H1 (cell line): ENCODE measurements at regions not wholly inside any gene's neighbourhood (a gene's known extent, or its start where the extent isn't known, plus 50 kb on each side); places are given as distances from the start of the nearest gene placed in this dataset.

Experiments
- CEBPB ChIP-seq: IDR thresholded peaks from 2 replicates; pipeline ENCODE4 v1.6.1; 2012; ENCODE audit warnings: low read depth, low read length
- JUND ChIP-seq: IDR thresholded peaks from 2 replicates; pipeline ENCODE4 v1.6.1; 2011; ENCODE audit warnings: mild to moderate bottlenecking, improper control_type of control experiment, low read length

DNA sequence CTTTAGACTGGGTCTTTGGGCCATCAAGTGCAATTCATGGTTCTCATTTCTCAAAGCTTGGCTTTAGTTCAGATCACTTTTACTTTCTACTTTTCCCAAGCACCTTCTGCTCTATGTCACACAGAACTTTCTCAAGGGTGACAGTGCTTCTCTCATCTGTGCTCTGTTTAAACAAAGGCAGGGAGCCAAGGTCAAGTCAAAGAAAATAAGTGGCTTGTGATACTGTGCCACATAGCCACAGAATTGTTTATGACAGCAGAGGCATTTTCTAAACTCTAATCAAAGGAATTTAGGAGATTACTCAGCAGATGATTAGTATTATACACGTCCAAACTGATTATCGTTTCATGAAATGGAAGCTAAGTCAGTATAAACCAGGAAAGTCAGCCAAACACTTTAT is 348.0 kb downstream of the HDGFL1 start (continued):
- no peak for TF ChIP-seq CEBPB
- TF ChIP-seq JUND, result no peak
- TF ChIP-seq, all 59 proteins: peak for 0
